A204.1 (cell line): ENCODE measurements at regions not wholly inside any gene's neighbourhood (a gene's known extent, or its start where the extent isn't known, plus 50 kb on each side); places are given as distances from the start of the nearest gene placed in this dataset.
"Not testable (repeated sequence)": the region's sequence is repeated elsewhere in the genome, so short reads cannot be mapped to it uniquely, and the experiment has no call there.

Experiments used
- FAIRE-seq: peaks from 2 replicates; lab custom pipeline; 2012; peaks lifted over from hg19 to GRCh38; lab: Jason Lieb, UNC

DNA sequence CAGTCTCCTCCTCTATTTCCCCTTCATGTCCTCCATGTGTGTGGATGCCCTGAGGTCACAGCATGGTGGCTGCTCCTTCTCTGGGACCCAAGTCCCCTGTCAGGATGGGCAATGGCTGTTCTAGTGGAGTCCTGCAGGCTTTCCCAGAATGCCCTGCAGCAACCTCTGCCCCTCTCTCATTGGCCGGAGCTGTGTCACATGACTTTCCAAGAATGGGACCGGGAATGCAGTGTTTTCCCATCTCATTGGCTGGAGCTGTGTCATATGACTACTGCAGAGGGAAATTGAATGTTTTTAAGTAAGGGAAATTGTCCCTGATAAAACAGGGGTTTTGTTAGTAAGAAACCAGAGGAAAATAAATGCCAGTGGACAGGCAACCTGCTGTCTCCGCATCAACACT is 365.9 kb downstream of the PTPRU start:
- FAIRE-seq: no peak

GRCh38 chr1:29601021-29601420 is 364.7 kb downstream of the PTPRU start:
- FAIRE-seq: no peak

DNA sequence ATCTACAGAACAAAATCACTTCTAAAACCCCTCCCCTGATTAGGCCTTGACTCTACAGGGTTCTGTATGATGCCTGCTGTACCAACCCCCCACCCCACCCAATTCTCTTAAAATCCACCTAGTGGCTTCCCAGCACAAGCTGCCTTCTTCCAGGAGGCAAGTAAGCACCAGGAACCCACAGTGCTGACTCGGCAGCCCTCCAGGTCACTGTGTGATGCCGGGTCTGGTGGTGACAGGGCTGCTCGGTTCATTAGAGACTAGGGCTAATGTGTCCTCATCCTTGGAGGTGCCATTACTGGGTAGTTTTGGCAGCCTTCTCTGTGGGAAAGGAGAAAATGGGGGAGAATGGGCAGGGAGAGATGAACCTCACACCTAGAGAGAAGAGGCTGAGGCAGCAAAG is 363.5 kb downstream of the PTPRU start:
- no peak for FAIRE-seq

DNA sequence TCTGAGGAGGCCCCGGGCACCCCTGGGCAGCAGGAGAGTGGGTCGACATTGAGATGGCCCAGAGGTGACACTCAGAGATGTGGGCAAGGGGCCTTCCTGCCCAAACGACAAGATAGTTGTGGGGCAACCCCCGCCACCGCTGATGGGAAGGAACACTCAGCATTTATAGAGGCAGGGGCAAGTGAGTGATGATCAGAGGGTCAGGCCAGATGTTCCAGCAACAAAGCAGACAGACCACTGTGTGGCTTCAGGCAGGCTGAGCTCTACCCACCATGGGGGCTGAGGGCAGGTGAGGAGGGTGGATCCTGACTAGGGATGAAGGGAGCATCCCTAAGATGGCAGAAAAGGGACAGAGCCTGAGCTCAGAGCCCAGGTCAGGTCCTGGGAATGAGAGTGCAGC is 362.7 kb downstream of the PTPRU start:
- no peak for FAIRE-seq

- no peak for FAIRE-seq
Observed at GRCh38 chr1:29597861-29598260, 361.5 kb downstream of the PTPRU start.

DNA sequence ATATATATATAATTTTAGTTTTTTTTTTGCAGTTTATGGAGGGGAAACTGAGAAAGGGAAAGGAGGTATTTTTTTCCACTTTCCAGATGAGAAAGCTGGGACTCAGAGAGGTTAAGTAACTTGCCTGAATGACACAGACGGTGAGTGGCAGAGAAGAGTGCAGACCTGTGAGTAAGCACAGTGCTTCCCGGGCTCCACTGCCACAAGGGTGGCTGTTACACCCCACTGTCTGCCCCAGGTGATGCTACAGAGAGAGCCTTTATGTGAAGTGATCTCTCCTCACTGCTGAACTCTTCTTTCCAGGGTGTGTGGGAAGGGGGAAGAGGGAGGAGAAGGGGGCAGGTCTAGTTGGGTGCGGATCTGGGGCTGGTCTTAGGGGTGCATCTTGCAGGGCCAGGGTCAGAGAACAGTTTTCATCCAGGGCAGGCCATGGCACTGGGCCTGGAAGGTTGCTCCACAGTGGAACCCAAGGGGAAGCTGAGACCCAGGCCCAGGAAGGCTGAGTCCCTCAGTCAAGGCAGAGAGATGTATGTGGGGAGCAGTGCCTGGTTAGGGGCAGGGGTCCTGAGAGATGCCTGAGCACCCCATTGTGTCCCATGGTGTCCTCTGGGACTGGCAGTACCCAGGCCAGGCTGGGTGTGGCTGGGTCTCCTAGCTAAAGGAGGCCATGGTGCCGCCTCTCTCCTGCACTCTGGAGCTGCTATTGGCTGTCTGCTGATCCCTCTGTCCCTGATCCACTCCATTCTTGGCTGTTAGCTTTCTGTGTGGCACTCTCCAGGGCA is 357.5 kb downstream of the PTPRU start:
- no peak for FAIRE-seq

DNA sequence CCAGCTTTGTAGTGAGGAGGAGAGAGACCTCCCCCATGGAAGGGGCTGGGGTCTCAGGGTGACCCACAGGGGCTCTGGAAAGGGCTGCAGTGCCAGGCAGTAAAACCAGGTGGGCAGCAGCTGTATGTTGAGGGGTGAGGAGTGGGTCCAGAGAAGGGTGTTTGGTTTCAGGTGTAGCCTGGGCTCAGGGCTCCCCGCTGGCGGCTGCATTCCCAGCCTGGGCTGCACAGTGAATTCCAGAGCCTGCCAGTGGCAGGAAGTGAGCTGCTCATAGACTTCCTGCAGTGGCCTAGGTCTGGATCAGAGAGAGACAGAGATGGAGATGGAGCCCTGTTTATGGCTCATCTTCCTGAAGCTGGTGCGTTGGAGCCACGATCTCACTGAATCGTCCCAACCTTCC is 356.4 kb downstream of the PTPRU start:
- FAIRE-seq: no peak

GRCh38 chr1:29592261-29592615 is 355.9 kb downstream of the PTPRU start:
- no peak for FAIRE-seq

DNA sequence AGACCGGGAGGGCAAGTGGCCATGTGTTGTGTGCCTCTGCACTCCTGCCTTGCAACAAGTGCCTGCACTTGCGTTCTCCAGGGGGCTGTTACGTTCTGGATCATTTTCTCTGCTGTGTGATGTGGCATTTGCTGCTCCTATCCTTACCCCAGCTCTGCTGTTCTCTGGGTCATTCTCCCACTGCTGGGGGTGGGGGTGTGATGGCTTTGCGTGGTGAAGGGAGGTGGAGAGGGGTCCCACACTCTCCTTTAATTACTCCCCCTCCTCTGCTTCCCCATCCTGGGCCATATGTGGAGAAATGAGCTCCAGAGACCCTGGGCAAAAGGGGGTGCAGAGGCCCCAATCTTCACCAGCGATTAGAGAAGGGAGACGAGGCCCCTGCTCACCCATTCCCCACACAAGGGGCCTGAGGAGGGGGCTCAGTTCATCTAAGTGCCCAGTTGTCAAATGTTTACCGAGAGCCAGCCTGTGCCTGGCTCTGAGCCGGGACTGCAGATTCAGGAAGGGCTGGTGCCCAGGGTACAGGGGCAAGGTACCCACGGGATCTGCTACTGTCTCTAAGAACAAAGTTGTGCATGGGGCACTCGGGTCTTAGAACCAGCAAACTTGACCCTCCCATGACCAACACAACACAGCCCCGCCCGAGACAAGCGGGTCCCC is 355.4 kb downstream of the PTPRU start:
- no peak for FAIRE-seq

DNA sequence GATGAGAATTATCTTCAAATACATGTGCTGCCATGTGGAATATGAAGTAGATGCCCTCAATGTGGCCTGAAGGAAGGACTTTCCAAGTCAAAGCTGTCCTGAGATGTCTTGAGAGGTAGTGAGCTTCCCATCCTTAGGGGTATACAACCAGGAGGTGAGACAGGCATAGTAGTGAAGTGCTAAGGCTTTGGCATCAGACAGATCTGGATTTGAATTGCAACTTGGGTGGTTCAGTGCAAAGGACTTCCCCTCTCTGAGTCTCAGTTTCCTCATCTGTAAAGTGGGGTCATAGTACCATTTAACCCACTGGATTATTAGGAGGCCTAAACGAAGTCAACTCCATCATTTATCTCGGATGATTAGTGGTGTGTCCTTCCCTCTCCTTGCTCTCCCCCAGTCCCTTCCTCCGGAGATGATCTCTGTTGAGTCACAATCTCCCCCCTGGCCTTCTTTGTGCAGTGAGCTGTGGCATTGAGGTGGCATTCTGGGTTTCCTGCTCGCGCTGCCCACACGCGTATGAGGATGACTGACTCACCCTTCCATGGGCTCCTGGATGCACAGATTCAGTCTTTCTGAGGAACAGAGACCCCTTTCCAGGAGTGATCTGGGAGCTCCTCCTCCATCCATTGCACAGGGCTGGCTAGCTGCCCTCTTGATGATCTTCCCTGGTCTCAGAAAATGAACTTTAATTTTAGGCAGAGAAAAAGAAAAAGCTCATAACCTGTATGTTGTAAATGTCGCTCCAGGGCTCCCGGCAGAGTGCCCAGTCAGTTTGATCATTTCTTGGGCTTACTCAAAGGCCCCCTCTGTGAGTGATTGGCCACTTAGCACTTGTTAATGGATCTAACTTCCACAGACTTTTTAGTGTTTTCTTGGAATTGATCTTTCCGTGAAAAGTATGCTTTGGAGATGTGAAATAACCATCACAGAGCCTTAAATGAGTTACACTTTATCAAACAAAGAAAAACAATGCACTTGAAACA is 354.6 kb downstream of the PTPRU start:
- FAIRE-seq: no peak

GRCh38 chr1:29589716-29590115 is 353.4 kb downstream of the PTPRU start:
- not testable (repeated sequence) for FAIRE-seq

GRCh38 chr1:29586991-29587745 is 350.8 kb downstream of the PTPRU start:
- no peak for FAIRE-seq

DNA sequence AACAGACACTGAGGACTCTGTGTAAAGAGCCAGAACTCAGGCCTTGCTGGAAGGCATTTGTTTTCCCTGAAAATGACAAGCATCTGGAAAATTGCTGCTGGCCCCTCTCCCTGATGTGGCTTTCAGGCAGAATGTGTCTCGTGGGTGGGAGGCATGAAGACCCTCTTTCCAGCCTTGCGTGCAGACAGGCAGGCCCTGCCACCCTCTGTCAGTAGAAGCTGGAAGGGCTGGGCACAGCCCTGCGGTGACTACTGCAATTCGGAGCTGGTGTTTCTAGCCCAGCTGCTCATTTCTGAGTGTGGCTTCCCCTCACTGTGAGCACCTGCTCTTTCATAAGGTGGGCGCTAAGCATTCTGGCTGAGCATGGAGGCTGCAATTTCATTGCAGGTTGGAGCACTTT is 349.9 kb downstream of the PTPRU start:
- FAIRE-seq: no peak

GRCh38 chr1:29585656-29586055 is 349.3 kb downstream of the PTPRU start:
- FAIRE-seq: no peak

DNA sequence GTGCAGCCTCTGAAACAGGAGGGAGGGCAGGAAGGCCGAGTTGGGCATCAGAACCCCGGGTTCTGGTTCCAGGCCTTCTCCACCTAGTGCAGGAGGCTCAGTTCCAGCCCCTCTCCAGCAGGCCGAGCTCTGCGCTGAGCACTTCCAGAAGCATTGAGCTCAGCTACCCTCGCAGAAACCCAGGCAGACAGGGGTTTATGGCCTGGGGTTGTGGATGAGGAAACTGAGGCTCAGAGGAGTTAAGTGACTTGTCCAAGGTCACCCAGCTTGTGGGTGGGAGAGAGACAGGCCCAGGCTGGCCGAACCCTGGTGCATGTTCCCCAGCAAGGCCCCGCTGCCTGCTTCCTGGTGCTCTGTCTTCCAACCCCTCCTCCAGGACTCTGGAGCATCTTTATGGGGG is 348.9 kb downstream of the PTPRU start:
- no peak for FAIRE-seq

- FAIRE-seq: no peak
Observed at GRCh38 chr1:29584776-29585175, 348.5 kb downstream of the PTPRU start.

DNA sequence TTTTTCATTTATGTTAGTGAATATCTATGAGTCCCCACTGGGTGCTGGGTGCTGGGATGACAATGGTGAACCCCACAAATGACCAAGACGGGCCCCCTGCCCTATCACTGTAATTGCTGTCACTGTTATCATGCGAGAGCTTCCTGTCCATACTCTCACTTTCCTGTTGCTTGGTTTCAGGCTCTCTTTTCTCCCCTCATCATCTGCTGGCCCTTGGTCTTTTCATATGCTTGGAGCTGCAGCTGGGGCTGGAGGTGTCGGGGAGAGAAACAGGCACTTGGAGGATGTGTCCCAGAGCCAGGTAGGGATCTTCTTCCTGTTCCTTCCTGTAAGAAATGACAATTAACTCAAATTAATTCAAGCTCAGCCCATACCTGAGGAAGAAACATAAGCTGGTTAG is 348.0 kb downstream of the PTPRU start:
- no peak for FAIRE-seq

DNA sequence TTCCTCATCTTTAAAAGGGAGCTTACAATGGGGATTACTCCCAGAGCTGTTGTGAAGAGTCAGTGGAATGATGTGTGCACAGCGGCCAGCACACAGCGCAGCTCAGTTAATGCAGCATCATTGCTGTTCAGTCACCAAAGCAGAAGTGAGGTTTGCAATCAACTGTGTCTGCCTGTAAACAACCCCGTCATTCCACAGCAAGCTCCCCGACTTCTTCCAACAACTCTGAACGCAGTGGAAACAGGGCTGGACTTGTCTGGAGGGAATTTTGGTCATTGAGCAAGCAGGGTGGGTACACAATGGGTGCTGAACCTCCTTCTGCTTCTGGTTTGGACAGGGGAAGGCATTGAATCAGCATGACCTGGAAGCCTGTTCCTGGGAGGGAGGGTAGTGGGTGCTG is 347.4 kb downstream of the PTPRU start:
- no peak for FAIRE-seq

DNA sequence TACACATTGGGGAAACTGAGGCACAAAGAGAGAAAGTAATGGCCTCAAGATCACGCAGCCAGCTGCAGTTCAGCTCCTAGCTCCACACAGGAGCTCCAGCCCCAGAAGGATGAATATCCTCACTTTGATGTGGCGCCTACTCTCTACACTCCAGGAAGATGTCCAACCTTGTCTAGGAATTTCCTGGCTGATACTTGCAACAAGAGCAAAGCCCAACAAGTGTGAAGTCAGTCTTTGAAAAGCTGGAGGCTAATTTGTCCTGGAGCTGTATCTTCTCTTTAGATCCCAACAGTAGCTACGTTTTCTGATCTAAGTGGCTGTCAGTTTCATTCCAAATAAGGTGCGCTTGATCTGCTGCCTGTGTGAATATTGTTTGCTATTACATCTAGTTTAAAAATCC is 344.9 kb downstream of the PTPRU start:
- no peak for FAIRE-seq

DNA sequence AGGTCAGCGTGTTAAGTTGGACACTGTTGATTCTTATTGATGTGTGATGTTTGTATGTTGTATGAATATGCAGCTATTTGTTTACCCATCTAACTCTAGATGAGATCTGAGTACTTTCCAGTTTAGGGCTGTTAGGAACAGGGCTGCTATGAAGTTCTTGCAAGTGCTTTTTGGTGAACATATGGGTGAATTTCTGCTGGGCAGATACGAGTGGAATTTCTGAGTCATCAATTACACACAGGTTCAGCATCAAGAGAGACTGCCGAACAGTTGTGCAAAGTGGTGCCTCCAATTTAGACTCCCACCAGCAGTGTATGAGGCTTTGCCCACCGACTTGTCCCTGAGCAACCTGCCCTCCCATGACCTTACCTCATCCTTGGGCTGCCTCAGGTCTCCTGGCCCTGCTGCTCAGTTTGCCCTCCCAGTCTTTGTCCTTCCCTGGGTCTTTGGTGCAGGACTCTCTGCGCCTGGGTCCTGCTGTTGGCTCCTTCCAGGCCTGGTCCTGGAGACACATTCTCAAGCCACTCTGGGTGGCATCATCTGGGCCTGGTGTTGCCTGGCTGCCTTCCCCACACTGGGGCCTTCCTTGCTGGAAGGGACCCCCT is 343.6 kb downstream of the PTPRU start:
- no peak for FAIRE-seq

- FAIRE-seq: no peak
Observed at GRCh38 chr1:29577512-29577911, 341.2 kb downstream of the PTPRU start.

GRCh38 chr1:29576510-29576909 is 340.2 kb downstream of the PTPRU start:
- FAIRE-seq: no peak
